ENCODE measurements at regions not wholly inside any gene's neighbourhood (a gene's known extent, or its start where the extent isn't known, plus 50 kb on each side); places are given as distances from the start of the nearest gene placed in this dataset.
"Not testable (repeated sequence)": the region's sequence is repeated elsewhere in the genome, so short reads cannot be mapped to it uniquely, and the experiment has no call there.

DNA sequence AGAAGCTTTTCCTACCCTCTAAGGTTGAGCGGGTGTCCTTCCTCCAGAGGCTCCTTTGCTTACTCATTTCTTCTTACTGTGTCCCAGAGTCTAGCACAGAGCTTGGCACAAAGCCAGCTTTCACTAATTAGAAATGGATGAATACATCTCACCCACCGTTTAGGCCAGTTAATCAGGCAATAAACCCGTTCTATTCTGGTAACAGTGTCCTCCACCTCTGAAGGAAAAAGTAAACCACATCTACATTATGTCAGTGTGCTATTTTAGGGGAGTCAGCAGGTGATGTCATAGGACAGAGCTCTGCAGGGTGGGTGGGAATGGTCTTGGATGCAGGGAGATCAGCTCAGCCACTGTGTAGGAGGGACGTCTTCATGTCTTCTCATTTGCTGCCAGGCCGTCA lies 109.2 kb downstream of the OSTF1 start:
- no peak overlapping the region for H3K27ac ChIP-seq
- TF ChIP-seq ZFX (IDR thresholded peaks at IDR 0.05; ENCODE audit: borderline replicate concordance), result no peak
- TF ChIP-seq, protein P1, sequence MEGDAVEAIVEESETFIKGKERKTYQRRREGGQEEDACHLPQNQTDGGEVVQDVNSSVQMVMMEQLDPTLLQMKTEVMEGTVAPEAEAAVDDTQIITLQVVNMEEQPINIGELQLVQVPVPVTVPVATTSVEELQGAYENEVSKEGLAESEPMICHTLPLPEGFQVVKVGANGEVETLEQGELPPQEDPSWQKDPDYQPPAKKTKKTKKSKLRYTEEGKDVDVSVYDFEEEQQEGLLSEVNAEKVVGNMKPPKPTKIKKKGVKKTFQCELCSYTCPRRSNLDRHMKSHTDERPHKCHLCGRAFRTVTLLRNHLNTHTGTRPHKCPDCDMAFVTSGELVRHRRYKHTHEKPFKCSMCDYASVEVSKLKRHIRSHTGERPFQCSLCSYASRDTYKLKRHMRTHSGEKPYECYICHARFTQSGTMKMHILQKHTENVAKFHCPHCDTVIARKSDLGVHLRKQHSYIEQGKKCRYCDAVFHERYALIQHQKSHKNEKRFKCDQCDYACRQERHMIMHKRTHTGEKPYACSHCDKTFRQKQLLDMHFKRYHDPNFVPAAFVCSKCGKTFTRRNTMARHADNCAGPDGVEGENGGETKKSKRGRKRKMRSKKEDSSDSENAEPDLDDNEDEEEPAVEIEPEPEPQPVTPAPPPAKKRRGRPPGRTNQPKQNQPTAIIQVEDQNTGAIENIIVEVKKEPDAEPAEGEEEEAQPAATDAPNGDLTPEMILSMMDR (IDR thresholded peaks at IDR 0.05), result no peak

DNA sequence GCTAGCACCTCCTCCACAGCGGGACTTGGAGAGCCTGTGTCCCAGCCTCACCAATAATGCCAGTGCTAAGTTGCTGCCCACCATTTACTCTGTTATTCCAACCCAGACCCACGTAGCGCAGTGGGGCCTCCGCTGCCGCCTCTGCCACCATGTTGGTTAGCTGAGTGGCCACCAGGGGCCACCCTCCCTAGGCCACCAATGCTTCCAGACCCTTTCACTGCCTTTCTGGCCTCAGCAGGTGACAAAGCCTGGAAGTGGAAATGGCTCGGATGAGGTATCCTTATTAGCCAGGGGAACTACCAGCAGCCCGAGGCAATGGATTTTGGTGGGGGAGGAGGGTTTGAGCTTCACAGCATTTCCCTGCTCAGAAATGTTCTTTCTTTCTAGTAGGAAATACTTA lies 110.1 kb downstream of the OSTF1 start:
- H3K27ac ChIP-seq, result no peak overlapping the region
- TF ChIP-seq, protein P1 (IDR thresholded peaks at IDR 0.05), result peak; percentile 36; the same call in 1 of the 2 replicates
- TF ChIP-seq ZFX (IDR thresholded peaks at IDR 0.05; ENCODE audit: borderline replicate concordance), result no peak

DNA sequence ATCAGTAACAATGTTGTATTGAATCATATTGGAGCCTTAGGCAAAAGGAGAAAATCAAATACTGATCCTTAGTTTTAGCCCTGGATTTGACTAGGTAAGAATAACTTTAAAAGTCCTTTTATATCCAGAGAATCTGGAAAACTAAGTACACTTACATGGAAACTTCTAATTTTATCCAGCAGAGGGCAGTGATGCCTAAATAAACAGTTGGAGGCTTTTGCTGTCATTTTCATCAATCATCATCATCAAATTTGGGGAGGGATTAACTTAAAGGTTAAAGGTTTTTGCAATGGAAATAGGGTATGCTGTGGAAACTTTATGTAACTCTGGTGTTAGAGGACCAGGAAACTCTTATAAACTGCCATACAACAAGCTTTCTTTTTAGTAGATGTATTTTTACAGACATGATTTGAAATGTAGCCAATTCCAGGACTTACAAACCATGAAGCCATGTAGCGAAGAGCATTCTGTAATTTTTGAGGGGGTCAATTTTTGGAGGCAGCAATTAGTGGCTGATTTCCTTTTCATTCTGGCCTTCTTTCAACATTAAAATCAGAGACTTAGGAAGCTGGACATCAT lies 112.7 kb downstream of the OSTF1 start:
- no peak overlapping the region for H3K27ac ChIP-seq
- TF ChIP-seq, protein P1 (IDR thresholded peaks at IDR 0.05), result peak; percentile 71
- TF ChIP-seq ZFX (IDR thresholded peaks at IDR 0.05; ENCODE audit: borderline replicate concordance), result no peak

DNA sequence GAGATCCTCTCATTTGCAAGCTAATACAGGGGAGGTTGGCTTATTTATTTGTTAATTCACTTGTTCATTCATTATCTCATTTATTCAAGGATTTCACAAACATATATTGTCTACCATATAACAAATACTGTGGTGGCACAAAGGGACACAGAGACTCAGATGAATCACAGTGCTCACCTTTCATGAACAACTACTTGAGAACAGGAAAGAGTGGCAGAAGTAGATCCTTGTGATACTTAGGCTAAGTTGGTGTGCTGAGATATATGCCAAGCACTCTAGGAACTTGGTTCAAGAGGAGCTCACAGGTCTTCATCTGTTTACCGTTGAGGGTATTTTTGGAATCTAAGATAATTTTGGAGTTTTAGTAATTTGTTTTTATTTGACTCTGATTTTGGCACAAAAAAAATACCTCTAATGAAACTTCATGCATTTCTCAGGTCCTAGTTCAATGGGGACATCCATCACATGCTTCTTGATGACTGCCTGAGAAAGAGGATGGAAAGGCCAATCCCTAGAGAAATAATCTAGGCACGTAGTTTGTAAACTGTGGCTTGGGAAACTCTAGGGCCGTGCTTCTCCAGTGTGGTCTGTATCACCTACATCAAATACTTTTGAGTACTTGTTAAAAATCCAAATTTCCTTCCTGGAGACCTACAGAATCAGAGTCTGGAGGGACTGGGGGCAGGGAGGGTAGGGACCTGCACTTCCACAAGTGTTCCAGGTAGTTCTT lies 113.3 kb downstream of the OSTF1 start:
- no peak overlapping the region for H3K27ac ChIP-seq

DNA sequence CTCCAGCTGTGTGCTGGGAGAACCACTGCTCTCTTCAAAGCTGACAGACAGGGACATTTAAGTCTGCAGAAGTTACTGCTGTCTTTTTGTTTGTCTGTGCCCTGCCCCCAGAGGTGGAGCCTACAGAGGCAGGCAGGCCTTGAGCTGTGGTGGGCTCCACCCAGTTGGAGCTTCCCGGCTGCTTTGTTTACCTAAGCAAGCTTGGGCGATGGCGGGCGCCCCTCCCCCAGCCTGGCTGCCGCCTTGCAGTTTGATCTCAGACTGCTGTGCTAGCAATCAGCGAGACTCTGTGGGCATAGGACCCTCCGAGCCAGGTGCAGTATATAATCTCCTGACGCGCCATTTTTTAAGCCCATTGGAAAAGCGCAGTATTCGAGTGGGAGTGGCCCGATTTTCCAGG lies 119.7 kb downstream of the OSTF1 start:
- H3K27ac ChIP-seq, result not testable (repeated sequence)

More for the DNA sequence above, 113.3 kb downstream of the OSTF1 start:
- TF ChIP-seq, protein P1 (IDR thresholded peaks at IDR 0.05), result no peak
- no peak for TF ChIP-seq ZFX (IDR thresholded peaks at IDR 0.05; ENCODE audit: borderline replicate concordance)

DNA sequence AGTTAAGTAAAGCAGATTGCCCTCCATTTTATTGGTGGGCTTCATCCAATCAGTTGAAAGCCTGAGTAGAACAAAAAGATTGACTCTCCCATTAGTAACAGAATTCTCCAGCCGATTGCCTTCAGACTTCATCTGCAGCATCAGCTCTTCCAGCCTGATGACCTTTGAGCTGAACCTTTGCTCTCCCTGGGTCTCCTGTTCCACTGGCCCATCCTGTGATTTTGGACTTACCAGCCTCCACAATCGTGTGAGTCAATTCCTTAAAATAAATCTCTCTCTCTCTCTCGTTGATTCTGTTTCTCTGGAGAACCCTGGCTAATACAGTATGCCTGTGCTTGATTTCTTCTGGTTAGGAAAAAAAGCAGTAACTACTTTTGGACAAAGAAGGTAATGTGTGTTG lies 121.9 kb downstream of the OSTF1 start:
- no peak overlapping the region for H3K27ac ChIP-seq
- TF ChIP-seq, protein P1 (IDR thresholded peaks at IDR 0.05), result no peak
- TF ChIP-seq ZFX (IDR thresholded peaks at IDR 0.05; ENCODE audit: borderline replicate concordance), result no peak

DNA sequence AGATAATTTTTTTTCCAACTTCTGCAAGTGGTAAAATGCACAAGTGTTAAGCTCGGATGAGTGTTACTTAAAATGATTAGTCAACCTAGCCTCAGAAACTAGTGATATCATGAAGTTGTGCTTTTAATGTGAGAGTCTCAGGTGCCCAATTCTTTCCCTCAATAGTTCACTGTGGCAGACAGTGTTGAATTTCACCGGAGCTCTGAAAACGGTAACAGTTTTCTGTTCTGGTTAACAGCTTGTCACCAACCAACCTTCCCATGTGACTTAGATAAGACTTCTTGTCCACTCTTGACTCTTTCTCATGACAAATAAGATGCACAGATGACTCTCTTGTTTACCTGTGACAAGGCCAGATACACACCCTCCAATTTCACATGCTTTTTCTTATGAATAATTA lies 125.5 kb downstream of the OSTF1 start:
- TF ChIP-seq, protein P1 (IDR thresholded peaks at IDR 0.05), result no peak
- TF ChIP-seq ZFX (IDR thresholded peaks at IDR 0.05; ENCODE audit: borderline replicate concordance), result no peak

More for the DNA sequence above, 125.5 kb downstream of the OSTF1 start:
- H3K27ac ChIP-seq, result no peak overlapping the region
